MM.1S (cell line): ENCODE measurements at regions not wholly inside any gene's neighbourhood (a gene's known extent, or its start where the extent isn't known, plus 50 kb on each side); places are given as distances from the start of the nearest gene placed in this dataset.

Experiments used
- DNase-seq: peaks from one replicate; pipeline ENCODE4 v3.0.0-alpha.2; 2015
- H2AFZ ChIP-seq: fragments of 300-600 bp; sonication (generic); 2 replicates; pipeline ENCODE4 v1.6.0; 2016; ENCODE audit warnings: antibody characterized with exemption, low read length
- H3F3A ChIP-seq: fragments of 300-600 bp; sonication (generic); 2 replicates; pipeline ENCODE4 v1.6.1; 2016; ENCODE audit warnings: mild to moderate bottlenecking, antibody characterized with exemption, low read length, moderate library complexity, mixed read lengths; ENCODE audit not compliant: insufficient read depth
- H3K27ac ChIP-seq: fragments of 300-600 bp; sonication (generic); 2 replicates; pipeline ENCODE4 v1.5.1; 2016; ENCODE audit warnings: mild to moderate bottlenecking, low read length
- H3K27me3 ChIP-seq: fragments of 300-600 bp; sonication (generic); replicated peaks from 2 replicates; pipeline ENCODE4 v1.6.0; 2016; ENCODE audit warnings: low read length; ENCODE audit not compliant: insufficient read depth
- H3K36me3 ChIP-seq: fragments of 300-600 bp; sonication (generic); replicated peaks from 2 replicates; pipeline ENCODE4 v1.6.1; 2016; ENCODE audit warnings: mild to moderate bottlenecking, low read length, mixed read lengths; ENCODE audit not compliant: insufficient read depth
- H3K4me1 ChIP-seq: fragments of 300-600 bp; sonication (generic); 2 replicates; pipeline ENCODE4 v1.6.1; 2016; ENCODE audit warnings: low read length, mixed read lengths
- H3K4me2 ChIP-seq: fragments of 300-600 bp; sonication (generic); 2 replicates; pipeline ENCODE4 v1.6.0; 2016; ENCODE audit warnings: low read depth, low read length
- H3K4me3 ChIP-seq: fragments of 300-600 bp; sonication (generic); 2 replicates; pipeline ENCODE4 v1.5.1; 2016; ENCODE audit warnings: low read length, mixed read lengths
- H3K79me2 ChIP-seq: fragments of 300-600 bp; sonication (generic); 2 replicates; pipeline ENCODE4 v1.6.1; 2016; ENCODE audit warnings: mixed run types, low read length, mixed read lengths
- H3K9ac ChIP-seq: fragments of 300-600 bp; sonication (generic); 2 replicates; pipeline ENCODE4 v1.6.1; 2016; ENCODE audit warnings: low read length, mixed read lengths
- H3K9me2 ChIP-seq: fragments of 300-600 bp; sonication (generic); replicated peaks from 2 replicates; pipeline ENCODE4 v1.6.1; 2016; ENCODE audit warnings: mild to moderate bottlenecking, low read length, mixed read lengths; ENCODE audit not compliant: insufficient read depth
- H3K9me3 ChIP-seq: fragments of 300-600 bp; sonication (generic); replicated peaks from 2 replicates; pipeline ENCODE4 v1.6.1; 2016; ENCODE audit warnings: mild to moderate bottlenecking, low read length, mixed read lengths; ENCODE audit not compliant: insufficient read depth
- H4K20me1 ChIP-seq: fragments of 300-600 bp; sonication (generic); 2 replicates; pipeline ENCODE4 v1.6.1; 2016; ENCODE audit warnings: mild to moderate bottlenecking, low read length, moderate library complexity, mixed read lengths; ENCODE audit not compliant: insufficient read depth
- EZH2 ChIP-seq: fragments of 300-600 bp; sonication (generic); optimal IDR thresholded peaks from 2 replicates; pipeline ENCODE3; 2017; ENCODE audit warnings: low read depth, mild to moderate bottlenecking, antibody characterized with exemption, low read length, mixed read lengths
- EZH2phosphoT487 ChIP-seq: fragments of 300-600 bp; sonication (generic); IDR thresholded peaks from 2 replicates; pipeline ENCODE4 v1.6.1; 2018; ENCODE audit warnings: antibody characterized with exemption, low read length
- TF ChIP-seq, protein P1 (sequence below): fragments of 300-600 bp; sonication (generic); IDR thresholded peaks from 2 replicates; pipeline ENCODE4 v1.5.1; 2016; ENCODE audit warnings: antibody characterized with exemption, low read length, mixed read lengths

DNA sequence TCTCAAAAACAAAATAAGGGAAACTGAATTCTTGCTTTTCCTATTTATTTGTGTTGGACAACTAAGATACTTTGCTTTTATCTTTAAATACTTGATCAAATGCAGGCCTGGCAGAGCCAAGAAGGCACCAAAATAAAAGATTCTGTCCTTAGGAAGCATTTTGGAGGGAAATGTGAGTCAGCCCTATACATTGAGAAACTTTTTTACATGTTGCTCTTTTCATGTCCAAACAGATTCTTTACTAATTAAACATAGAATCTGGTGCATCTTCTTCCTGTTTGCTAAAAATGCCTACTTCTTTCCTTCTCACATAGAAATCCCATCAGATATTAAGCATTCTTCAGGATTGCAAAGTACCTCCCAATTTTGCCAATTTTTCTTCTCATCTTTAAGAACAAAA, 1160.4 kb downstream of the EFNA5 start:
- H3F3A ChIP-seq = no peaks in the 10 kb centered on the region
- H3K9ac ChIP-seq = no peak overlapping the region
- H3K9me3 ChIP-seq = no peaks in the 10 kb centered on the region
- no peaks in the 10 kb centered on the region for H3K79me2 ChIP-seq
- H3K27me3 ChIP-seq = no peaks in the 10 kb centered on the region
- H3K9me2 ChIP-seq = no peaks in the 10 kb centered on the region
- H3K36me3 ChIP-seq = no peaks in the 10 kb centered on the region
- TF ChIP-seq EZH2phosphoT487 = no peak
- TF ChIP-seq EZH2 = no peak
- TF ChIP-seq, protein P1, sequence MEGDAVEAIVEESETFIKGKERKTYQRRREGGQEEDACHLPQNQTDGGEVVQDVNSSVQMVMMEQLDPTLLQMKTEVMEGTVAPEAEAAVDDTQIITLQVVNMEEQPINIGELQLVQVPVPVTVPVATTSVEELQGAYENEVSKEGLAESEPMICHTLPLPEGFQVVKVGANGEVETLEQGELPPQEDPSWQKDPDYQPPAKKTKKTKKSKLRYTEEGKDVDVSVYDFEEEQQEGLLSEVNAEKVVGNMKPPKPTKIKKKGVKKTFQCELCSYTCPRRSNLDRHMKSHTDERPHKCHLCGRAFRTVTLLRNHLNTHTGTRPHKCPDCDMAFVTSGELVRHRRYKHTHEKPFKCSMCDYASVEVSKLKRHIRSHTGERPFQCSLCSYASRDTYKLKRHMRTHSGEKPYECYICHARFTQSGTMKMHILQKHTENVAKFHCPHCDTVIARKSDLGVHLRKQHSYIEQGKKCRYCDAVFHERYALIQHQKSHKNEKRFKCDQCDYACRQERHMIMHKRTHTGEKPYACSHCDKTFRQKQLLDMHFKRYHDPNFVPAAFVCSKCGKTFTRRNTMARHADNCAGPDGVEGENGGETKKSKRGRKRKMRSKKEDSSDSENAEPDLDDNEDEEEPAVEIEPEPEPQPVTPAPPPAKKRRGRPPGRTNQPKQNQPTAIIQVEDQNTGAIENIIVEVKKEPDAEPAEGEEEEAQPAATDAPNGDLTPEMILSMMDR = no peak
- no peak for DNase-seq
- no peaks in the 10 kb centered on the region for H4K20me1 ChIP-seq
- no peak overlapping the region for H2AFZ ChIP-seq
- H3K4me2 ChIP-seq = no peak overlapping the region
- no peak overlapping the region for H3K27ac ChIP-seq
- H3K4me3 ChIP-seq = no peak overlapping the region
- no peaks in the 10 kb centered on the region for H3K4me1 ChIP-seq

- H3K27me3 ChIP-seq = no peaks in the 10 kb centered on the region
- no peaks in the 10 kb centered on the region for H4K20me1 ChIP-seq
- H3K4me1 ChIP-seq = no peaks in the 10 kb centered on the region
- no peak overlapping the region for H2AFZ ChIP-seq
- H3K4me3 ChIP-seq = no peak overlapping the region
- no peaks in the 10 kb centered on the region for H3K79me2 ChIP-seq
- H3K4me2 ChIP-seq = no peak overlapping the region
- no peak overlapping the region for H3K27ac ChIP-seq
- TF ChIP-seq, protein P1 = no peak
- no peak for TF ChIP-seq EZH2
- TF ChIP-seq EZH2phosphoT487 = no peak
- no peaks in the 10 kb centered on the region for H3K9me2 ChIP-seq
- no peak for DNase-seq
- H3F3A ChIP-seq = no peaks in the 10 kb centered on the region
- H3K9ac ChIP-seq = no peak overlapping the region
- H3K36me3 ChIP-seq = no peaks in the 10 kb centered on the region
- no peaks in the 10 kb centered on the region for H3K9me3 ChIP-seq
These were observed 1161.8 kb downstream of the EFNA5 start for GRCh38 chr5:106508894-106509293.

GRCh38 chr5:106493910-106494309, 1176.8 kb downstream of the EFNA5 start:
- DNase-seq = no peak
- Histone ChIP-seq H3K27ac (no peak overlapping the region), H3K9me2 (no peaks in the 10 kb centered on the region), H3F3A (no peaks in the 10 kb centered on the region), H3K79me2 (no peaks in the 10 kb centered on the region), H3K36me3 (no peaks in the 10 kb centered on the region), H3K27me3 (no peaks in the 10 kb centered on the region), H3K4me3 (no peak overlapping the region), H3K9ac (no peak overlapping the region), H3K9me3 (no peaks in the 10 kb centered on the region), H2AFZ (no peak overlapping the region), H3K4me1 (no peaks in the 10 kb centered on the region), H4K20me1 (no peaks in the 10 kb centered on the region), H3K4me2 (no peak overlapping the region)
- no peak for TF ChIP-seq EZH2phosphoT487
- TF ChIP-seq, protein P1 = no peak
- no peak for TF ChIP-seq EZH2
